Suprapubic skin (tissue), 4 donors: ENCODE measurements at regions not wholly inside any gene's neighbourhood (a gene's known extent, or its start where the extent isn't known, plus 50 kb on each side); places are given as distances from the start of the nearest gene placed in this dataset.

Source experiments
- EP300 ChIP-seq: sonication (generic); formaldehyde crosslinking; IDR thresholded peaks from one replicate; pipeline ENCODE4 v1.6.1; 2017; ENCODE audit warnings: antibody characterized with exemption
- POLR2A ChIP-seq, 2 donors: fragments of 450-650 bp; IDR thresholded peaks; one replicate each; pipeline ENCODE4 v1.6.1; 2017; ENCODE audit warnings: antibody characterized with exemption in 2 of 2, mild to moderate bottlenecking in 2 of 2, moderate library complexity in 2 of 2
- POLR2AphosphoS5 ChIP-seq, 3 donors: sonication (generic); formaldehyde crosslinking; IDR thresholded peaks; one replicate each; pipeline ENCODE4 v1.6.1; 2017; ENCODE audit warnings: antibody characterized with exemption in 3 of 3
- TF ChIP-seq, protein P1 (sequence below), 2 donors: fragments of 200-600 bp in 1 of 2; fragments of 450-650 bp in 1 of 2; sonication (generic) in 1 of 2; IDR thresholded peaks; one replicate each; pipeline ENCODE4 v1.5.1; 2016 to 2019; ENCODE audit warnings: antibody characterized with exemption in 2 of 2, mild to moderate bottlenecking in 1 of 2, moderate library complexity in 1 of 2

- no peak for TF ChIP-seq POLR2A (IDR thresholded peaks at IDR 0.05)
- TF ChIP-seq, protein P1, sequence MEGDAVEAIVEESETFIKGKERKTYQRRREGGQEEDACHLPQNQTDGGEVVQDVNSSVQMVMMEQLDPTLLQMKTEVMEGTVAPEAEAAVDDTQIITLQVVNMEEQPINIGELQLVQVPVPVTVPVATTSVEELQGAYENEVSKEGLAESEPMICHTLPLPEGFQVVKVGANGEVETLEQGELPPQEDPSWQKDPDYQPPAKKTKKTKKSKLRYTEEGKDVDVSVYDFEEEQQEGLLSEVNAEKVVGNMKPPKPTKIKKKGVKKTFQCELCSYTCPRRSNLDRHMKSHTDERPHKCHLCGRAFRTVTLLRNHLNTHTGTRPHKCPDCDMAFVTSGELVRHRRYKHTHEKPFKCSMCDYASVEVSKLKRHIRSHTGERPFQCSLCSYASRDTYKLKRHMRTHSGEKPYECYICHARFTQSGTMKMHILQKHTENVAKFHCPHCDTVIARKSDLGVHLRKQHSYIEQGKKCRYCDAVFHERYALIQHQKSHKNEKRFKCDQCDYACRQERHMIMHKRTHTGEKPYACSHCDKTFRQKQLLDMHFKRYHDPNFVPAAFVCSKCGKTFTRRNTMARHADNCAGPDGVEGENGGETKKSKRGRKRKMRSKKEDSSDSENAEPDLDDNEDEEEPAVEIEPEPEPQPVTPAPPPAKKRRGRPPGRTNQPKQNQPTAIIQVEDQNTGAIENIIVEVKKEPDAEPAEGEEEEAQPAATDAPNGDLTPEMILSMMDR (IDR thresholded peaks at IDR 0.05) = no peak
- TF ChIP-seq POLR2AphosphoS5 (IDR thresholded peaks at IDR 0.05) = no peak
- TF ChIP-seq EP300 = no peak
Measured at GRCh38 chr7:153934048-153934447, 118.2 kb upstream of the DPP6 start.
